IPS DF 4.7 (cell line): ENCODE measurements at regions not wholly inside any gene's neighbourhood (a gene's known extent, or its start where the extent isn't known, plus 50 kb on each side); places are given as distances from the start of the nearest gene placed in this dataset.
"Not testable (repeated sequence)": the region's sequence is repeated elsewhere in the genome, so short reads cannot be mapped to it uniquely, and the experiment has no call there.

Experiments
- DNase-seq: peaks from one replicate; pipeline ENCODE4 v3.0.0-alpha.2; 2013; ENCODE audit warnings: low spot score; ENCODE audit errors: extremely low read depth

- DNase-seq = not testable (repeated sequence)
Observed at GRCh38 chr5:130596647-130597046, 568.4 kb downstream of the HINT1 start.

GRCh38 chr5:130580264-130580663 lies 584.8 kb downstream of the HINT1 start:
- no peak for DNase-seq

DNA sequence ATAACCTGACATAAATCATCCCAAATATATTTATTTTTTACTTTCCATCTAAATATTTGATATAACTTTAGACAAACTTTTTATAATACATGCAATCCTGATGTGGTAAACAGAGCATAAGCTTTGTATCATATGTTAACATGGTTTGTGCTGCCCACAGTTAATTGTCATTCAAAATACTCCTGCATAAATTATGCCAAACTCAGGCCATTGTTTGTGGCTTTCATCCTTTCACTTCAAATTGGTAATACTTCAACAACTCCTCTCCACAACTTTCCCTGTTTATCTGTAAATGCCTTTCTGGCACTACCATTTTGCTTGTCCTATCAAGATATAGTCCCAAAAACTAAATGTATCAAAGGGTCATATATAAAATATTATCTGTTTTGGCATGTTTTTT lies 586.7 kb downstream of the HINT1 start:
- DNase-seq = no peak

DNA sequence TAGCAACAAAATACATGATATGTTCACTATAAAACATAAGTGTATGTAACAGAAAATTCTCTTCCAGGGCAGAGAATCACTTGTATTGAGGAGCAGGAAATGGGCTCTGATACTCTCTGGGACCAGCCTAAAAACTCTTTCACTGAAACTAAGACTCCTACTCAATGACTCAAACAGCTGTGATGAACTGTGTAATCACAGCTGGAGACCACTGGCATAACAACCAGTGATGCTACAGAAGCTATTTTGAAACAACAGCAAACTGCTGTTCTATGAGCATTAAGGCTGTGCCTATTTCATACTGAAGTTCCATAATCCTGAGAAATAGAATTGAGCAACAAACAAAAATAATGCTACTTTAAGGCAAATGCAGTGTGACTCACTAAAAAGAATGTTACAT lies 594.0 kb downstream of the HINT1 start:
- DNase-seq = no peak

DNA sequence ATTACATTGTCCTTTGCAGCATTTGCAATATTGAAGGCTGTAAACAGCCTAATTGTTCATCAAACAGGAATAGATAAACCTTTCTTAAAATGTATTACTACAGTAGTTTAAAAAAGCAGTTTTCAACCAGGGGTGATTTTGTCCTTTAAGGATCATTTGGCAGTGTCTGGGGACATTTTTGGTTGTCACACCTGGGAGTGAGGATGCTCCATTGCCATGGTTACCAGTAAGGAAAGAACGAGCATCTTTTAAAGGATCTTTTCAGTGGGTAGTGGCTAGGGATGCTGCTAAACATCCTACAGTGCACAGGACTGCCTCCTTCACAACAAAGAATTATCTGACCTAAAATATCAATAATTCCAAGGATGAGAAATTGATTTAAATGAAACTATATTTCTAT lies 596.3 kb downstream of the HINT1 start:
- DNase-seq = no peak

DNA sequence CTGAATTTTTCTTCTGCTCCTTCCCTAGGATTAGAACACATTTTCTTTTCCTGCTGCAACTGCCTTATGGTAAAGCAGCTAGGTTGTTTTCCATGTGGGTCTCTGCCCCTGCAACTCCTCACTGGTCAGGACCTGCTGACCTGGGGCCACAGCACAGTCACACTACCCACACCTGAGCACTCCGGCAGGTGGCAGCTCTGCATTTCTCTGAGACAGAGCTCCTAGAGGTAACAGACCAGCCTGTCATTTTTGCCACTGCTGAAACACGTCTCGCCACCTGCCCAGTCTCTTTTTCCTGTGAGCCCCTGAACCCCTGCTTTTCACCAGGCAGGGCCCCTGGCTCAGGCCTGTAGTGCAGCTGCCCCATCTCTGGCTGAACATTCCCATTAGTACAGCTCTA lies 609.6 kb downstream of the HINT1 start:
- no peak for DNase-seq

- DNase-seq = no peak
Observed at GRCh38 chr5:130550562-130550928, 614.5 kb downstream of the HINT1 start.

DNA sequence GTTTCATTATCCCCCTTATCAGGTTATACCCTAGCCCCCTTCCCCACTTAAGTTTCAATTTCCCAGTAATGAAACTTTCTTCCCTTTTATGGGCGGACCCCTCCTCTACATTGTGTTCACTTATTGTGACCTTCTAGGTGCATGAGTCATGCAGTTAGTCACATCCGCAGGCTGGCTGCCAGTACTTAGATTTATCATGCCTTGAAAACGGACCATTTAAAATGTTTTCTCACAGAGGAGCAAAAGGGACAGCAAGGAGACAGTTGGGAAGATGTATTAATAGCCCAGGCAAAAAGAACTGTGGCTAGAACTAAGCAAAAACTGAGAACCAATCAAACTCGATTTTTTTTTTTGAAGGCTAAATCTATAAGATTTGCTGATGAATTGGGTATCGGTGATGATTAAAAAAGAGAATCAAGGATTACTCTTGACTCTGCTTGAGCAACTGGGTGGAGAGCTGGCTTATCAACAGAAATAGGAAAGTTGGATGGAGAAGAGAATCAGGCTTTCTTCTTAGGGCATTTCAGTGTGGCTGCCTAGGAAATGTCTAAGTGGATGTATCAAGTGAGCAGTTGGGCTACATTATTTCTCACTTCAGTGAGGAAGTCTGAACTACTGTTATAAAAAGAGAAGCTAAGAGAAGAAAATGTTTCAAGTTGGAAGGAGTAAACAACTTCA lies 615.0 kb downstream of the HINT1 start:
- no peak for DNase-seq

DNA sequence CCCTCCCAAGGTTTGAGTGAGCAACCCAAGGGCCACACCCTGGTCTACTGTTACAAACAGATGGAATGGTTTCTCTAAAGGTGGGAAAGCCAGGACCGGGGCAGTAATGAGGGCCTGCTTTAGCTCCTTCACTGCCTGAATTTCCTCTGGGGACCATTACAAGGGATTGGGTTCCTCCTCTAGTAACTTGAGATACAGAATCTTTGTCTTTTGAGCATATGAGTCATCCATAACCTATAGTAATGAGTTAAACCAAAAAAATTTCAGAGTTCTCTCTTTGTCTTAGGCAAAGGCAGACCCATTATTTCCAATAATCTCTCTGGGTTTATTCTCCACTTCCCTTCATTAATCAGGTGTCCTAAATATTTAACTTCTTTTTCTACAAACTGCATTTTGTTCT lies 618.8 kb downstream of the HINT1 start:
- DNase-seq = no peak

- DNase-seq = no peak
Observed at GRCh38 chr5:130545291-130545690, 619.8 kb downstream of the HINT1 start.

GRCh38 chr5:130541617-130542221 lies 623.3 kb downstream of the HINT1 start:
- DNase-seq = no peak

DNA sequence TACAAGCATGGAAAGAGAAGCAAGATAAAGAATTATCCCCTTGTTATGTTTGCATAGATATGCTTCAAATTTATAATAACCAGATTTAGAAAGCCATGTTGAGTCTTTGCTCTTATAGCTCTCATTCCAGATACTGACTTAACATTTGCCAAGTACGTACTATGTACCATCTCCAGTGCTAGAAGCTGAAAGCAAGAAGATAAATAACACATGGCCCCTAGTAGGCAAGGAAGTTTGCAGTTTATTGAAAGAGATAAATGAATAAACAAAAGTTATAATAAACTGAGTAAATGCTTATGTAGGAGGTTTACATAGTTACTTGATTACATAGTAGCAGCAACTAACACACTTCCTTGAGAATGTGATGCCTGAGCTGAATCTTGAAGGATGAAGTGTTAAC lies 628.4 kb downstream of the HINT1 start:
- DNase-seq = no peak

- no peak for DNase-seq
Observed at GRCh38 chr5:130532786-130533185, 628.5 kb downstream of the CHSY3 start.

- no peak for DNase-seq
Observed at GRCh38 chr5:130529511-130530485, 625.5 kb downstream of the CHSY3 start.

DNA sequence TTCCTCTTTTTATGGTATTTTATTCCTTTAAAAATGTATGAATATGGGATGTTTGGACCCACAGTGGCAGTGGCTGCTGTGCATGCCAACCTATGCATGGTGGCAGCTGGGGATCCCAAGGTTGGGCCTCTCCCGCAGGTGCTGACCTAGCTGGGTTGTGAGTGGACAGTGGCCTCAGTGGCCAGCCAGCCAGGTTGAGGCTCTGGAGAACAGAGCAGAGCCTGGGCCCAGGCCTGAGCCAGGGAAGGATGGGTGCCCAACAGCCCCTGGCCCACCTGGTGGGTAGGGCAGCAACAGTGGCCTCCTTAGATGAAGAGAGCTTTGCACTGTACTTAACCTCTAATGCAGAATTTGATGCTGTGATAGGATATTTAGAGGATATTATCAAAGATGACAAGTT lies 624.8 kb downstream of the CHSY3 start:
- DNase-seq = no peak

GRCh38 chr5:130528474-130528873 lies 624.2 kb downstream of the CHSY3 start:
- no peak for DNase-seq

DNA sequence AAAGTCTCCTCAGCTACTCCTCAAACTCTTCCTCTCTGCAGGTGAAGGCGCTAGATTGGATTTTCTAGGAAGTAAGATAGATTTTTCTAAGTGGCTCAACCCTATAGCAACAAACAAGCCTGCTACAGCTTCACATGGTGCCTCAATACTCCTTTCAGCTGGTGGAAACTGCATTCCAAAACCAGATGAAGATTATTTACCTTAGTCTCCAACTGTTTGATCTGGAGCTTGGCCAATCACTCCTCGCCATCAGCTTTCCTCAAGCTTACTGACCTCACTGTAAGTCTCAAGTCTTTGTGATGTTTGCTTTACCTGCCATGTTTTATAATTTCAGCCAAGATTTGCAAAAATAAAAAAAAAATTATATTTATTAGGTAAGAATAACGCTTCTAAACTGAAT lies 622.4 kb downstream of the CHSY3 start:
- DNase-seq = no peak

DNA sequence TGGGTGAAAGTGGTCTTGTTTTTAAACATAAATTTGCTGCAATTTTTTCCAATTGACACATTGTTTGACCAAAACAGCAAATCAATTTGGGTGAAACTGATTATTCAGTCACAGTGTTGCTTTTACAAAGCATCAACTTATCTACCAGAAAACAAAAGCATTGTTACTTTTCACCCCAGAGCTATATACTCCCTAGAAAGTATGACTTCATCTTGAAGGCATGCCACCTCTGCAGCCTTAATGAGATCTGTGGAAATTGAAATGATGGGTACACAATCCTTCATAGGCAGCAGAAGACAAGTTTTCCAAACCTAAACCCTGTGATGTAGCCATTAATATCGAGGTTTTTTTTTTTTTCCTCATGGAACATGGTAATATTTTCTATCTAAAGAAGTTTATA lies 615.9 kb downstream of the CHSY3 start:
- no peak for DNase-seq

GRCh38 chr5:130514984-130515690 lies 610.9 kb downstream of the CHSY3 start:
- DNase-seq = no peak

DNA sequence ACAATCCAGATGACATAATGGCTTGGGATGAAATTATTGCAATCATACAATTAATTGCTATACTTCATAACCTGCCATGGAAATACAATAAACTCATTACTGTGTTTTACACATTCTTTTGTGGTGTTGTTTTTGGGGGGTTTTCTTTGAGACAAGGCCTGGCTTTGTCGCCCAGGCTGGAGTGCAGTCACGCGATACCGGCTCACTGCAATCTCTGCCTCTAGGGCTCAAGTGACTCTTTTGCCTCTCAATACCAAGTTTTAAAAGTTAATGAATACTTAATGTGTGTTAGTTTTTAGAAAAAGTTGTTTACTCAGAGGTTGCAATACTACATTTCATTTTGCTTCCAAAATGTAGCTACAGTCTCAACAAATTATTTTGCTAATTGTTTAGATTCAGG lies 598.4 kb downstream of the CHSY3 start:
- no peak for DNase-seq

DNA sequence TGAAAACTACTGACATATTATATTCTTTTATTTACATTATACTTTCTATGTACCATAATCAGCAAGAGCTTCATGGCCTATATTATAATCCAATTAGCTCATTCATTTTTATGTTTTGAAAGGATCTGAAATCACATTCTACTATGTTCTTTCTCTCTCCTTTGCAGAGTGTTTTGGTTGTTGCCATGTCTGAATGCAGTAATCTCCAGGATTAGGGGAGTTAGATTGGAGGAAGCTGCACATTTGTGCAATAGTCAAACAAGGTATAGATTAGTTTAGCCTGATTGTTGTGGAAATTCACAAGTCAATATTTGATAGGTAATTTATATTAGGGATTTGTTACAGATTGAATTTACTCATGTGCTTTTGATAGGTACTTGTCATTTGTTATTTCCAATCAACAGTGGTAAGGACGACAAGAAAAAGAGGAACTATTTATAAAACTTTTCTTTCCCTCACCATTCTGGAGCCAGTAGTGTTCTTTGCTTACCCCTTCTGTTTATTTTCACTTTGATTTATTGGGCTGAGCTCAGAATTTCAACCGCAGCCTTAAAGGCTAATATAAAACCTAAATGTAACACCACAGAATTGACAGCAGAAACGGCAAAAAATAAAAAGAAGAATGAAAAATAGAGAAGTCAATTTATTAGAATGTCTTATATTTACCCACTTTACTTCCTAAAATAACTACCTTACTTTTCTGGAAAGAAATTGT lies 597.0 kb downstream of the CHSY3 start:
- no peak for DNase-seq
